Ecto neural progenitor cell (in vitro differentiated cells): ENCODE measurements at regions not wholly inside any gene's neighbourhood (a gene's known extent, or its start where the extent isn't known, plus 50 kb on each side); places are given as distances from the start of the nearest gene placed in this dataset.

ENCODE experiments used
- DNase-seq: peaks from one replicate; pipeline ENCODE4 v3.0.0-alpha.2; 2018; ENCODE audit warnings: low spot score

GRCh38 chr12:89185181-89185580, 167.1 kb downstream of the DUSP6 start:
- no peak for DNase-seq

GRCh38 chr12:89183985-89184435, 168.3 kb downstream of the DUSP6 start:
- DNase-seq, result no peak

DNA sequence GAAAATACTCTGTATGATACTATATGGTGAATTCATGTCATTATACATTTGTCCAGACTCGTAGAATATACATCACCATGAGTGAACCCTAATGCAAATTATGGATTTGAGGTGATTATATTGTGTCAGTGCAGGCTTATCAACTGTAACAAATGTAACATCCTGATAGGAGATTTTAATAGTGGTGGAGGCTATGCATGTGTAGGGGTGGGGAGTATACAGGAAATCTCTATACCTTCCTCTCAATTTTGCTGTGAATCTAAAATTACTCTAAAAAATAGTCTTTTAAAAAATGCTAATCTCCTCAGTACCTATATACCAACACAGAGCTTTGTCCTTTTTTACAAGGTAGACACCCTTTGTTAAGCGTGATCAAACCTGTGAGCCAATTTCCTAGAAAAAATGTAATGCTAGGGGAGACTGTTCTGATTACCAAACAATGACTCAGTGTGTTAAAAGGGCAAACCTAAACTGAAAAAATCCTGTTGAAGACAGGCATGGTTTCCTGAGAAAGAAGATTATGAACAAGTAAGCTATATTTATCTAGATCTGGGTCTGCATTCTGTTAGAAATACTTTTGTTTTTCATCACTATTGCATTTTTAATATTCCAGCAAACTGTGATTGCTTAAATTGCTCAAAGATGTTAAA, 170.9 kb downstream of the DUSP6 start:
- DNase-seq, result no peak

DNA sequence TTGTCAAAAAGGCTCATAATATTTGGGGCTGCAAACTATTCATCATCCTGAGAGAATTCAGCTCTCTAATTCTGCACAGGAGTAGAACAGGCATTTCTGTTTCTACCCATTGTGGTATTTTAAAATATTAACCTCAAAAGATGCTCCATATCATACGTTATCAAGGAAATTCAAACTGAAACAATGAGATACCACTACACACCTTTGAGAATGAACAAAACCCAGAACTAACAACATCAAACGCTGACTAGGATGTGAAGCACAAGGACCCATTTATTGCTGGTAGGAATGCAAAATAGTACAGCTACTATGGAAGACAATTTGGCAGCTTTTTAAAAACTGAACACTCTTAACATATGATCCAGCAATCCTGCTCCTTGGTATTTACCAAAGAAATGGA, 171.8 kb downstream of the DUSP6 start:
- no peak for DNase-seq

DNA sequence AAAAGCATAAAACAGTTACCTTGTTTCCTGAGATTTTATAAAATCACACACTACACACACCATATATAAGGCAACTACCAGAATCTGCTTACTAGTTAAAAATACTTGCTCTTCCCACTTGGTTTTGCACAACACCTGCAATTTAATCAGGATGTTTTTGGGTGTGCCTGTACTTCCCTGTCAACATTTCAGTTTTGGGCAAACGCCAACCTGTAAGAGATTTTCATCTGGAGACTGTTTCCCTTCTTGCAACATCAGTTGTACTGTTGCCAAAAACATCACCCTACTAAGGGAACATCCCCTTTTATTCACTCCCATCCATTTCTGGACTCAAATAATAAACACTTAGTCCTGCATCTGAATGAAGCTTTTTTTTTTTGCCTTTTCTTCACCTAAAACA, 172.3 kb downstream of the DUSP6 start:
- no peak for DNase-seq

GRCh38 chr12:89179245-89179644, 173.1 kb downstream of the DUSP6 start:
- DNase-seq, result no peak

DNA sequence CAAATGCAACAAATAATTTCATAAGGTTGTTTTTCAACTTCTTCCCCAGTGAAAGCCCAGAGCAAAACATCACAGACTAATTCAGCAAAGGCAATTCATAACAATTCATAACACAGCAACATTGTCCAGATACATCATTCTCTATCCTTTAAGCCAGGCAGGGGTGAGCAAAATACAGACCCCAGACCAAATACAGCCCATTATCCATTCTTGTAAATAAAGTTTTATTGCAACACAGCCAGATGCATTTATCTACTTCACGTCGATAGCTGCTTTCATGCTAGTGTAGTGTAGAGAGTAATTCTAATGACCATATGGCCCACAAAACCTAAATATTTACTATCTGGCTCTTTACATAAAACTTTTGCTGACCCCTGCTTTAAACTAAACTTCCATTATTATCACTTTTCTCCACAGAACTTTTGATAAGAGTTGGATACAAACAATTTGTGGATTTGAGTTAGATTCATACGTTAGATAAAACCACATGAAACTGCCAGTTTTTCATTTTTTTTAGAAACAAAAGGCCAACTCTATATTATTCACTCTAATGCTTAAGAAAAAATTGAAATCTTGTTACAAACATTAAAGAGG, 174.4 kb downstream of the DUSP6 start:
- no peak for DNase-seq

DNA sequence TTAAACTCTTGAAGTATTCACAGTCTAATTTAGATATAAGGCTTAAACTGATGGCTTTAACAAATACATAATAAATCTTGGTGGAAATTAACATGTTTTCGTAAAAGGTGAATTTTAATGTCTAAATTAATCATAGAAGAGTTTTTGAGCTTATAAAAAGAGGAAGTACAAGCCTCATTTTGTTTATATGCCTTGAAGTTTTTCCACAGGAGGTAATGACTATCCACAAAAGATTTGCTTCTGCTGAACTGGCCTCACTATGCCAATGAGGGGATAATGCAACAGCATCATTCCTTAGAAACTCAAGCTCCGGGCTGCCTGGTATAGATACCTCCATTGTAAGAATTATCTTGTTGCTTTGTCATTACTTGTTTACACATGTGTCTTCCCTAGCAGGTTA, 175.6 kb downstream of the DUSP6 start:
- DNase-seq, result no peak

- DNase-seq, result no peak
Measured at GRCh38 chr12:89173678-89174077, 178.6 kb downstream of the DUSP6 start.

- no peak for DNase-seq
Measured at GRCh38 chr12:89173096-89173495, 179.2 kb downstream of the DUSP6 start.

DNA sequence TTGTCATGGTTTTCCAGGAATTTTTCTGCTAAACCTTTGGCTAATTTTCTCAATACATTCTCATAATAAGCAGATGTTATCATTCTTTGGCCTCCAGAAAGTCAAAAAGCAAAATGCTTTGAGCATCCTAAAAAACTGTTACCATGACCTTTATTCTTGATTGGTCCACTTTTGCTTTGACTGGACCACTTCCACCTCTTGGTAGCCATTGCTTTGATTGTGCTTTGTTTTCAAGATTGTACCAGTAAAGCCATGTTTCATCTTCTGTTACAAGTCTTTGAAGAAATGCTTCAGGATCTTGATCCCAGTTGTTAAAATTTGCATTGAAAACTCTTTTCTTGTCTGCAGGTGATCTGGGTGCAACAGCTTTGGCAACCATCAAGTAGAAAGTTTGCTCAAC, 180.1 kb downstream of the DUSP6 start:
- no peak for DNase-seq

GRCh38 chr12:89169321-89169720, 183.0 kb downstream of the DUSP6 start:
- no peak for DNase-seq

GRCh38 chr12:89167986-89168385, 184.3 kb downstream of the DUSP6 start:
- no peak for DNase-seq

DNA sequence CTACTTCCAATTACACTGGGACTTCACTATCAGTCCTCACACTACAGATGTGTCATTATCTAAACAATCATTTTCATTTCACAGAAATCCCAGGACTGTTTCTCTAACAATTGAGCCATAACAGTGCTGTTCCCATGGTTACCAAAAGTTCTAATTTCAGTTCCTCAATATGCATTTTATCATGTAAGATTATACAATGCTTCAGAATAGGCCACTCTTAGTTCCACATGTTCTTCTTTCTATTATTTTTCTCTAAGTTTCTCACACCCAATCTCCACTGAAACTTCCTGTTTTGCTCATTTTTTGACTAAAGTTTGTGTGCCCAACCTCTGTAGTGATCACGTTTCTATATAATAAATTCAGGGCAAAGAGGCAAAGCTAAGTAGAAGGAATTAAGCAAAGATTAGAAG, 185.8 kb downstream of the DUSP6 start:
- DNase-seq, result no peak

GRCh38 chr12:89166121-89166520, 186.2 kb downstream of the DUSP6 start:
- no peak for DNase-seq

DNA sequence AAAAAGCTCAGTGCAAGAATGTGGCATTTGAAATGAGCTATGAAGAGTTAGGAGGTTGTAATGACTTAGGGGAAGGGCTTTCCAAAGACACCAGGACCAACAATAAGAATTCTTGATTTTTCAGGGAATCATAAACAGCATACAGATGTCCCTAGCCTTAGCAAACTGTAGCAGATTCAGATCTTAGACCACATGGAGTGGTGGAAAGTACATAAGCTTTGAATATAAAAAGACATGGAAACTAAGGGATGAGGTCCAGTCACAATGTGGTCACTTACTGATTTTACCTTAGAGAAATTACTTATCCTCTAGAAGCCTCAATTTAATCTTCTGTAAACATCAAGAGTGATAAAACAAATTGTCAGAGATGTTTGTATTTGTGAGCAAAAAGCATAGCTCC, 186.6 kb downstream of the DUSP6 start:
- DNase-seq, result no peak

GRCh38 chr12:89163918-89164317, 188.4 kb downstream of the DUSP6 start:
- DNase-seq, result no peak

GRCh38 chr12:89162589-89163261, 189.6 kb downstream of the DUSP6 start:
- DNase-seq, result no peak

GRCh38 chr12:89161557-89161956, 190.7 kb downstream of the DUSP6 start:
- DNase-seq, result no peak

DNA sequence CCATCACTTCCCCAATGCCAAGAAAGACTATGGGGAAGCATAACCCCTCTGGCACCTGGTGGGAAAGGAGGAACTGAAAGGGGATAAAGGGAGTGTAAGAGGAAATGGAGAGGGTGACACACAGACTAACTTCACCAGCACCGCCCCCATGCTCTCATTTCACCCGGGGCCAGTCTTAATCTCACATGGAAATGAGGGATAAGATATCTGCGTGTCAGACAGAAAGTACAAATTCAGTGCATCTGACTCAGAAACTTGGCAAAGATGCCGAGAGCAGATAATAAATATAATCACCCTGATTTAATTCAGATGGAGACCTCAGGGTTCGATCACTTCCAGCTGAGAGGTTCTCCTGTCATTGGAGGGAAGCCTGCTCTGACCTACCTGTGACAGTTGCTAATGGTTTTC, 191.6 kb downstream of the DUSP6 start:
- no peak for DNase-seq

GRCh38 chr12:89157413-89157812, 194.9 kb downstream of the DUSP6 start:
- DNase-seq, result no peak

GRCh38 chr12:89156862-89157262, 195.4 kb downstream of the DUSP6 start:
- DNase-seq, result no peak

- DNase-seq, result no peak
Measured at GRCh38 chr12:89156340-89156739, 196.0 kb downstream of the DUSP6 start.

GRCh38 chr12:89155826-89156225, 196.5 kb downstream of the DUSP6 start:
- no peak for DNase-seq
